ENCODE measurements at regions not wholly inside any gene's neighbourhood (a gene's known extent, or its start where the extent isn't known, plus 50 kb on each side); places are given as distances from the start of the nearest gene placed in this dataset.

GRCh38 chr21:36555199-36555800, 75.4 kb upstream of the CLDN14 start:
- no peak for DNase-seq

GRCh38 chr21:36557316-36557715, 77.4 kb upstream of the CLDN14 start:
- DNase-seq: no peak

GRCh38 chr21:36560933-36561575, 81.1 kb upstream of the CLDN14 start:
- no peak for DNase-seq

- no peak for DNase-seq
These were observed 83.5 kb upstream of the CLDN14 start for GRCh38 chr21:36563341-36563926.

- DNase-seq: no peak
These were observed 84.7 kb upstream of the CLDN14 start for GRCh38 chr21:36564647-36565046.

GRCh38 chr21:36565540-36565939, 85.6 kb upstream of the CLDN14 start:
- no peak for DNase-seq

GRCh38 chr21:36566644-36567043, 86.7 kb upstream of the CLDN14 start:
- DNase-seq: no peak

- DNase-seq: no peak
These were observed 87.4 kb upstream of the CLDN14 start for GRCh38 chr21:36567216-36567885.

GRCh38 chr21:36569511-36569910, 89.6 kb upstream of the CLDN14 start:
- no peak for DNase-seq

GRCh38 chr21:36571556-36571955, 91.6 kb upstream of the CLDN14 start:
- no peak for DNase-seq

GRCh38 chr21:36572039-36572438, 92.1 kb upstream of the CLDN14 start:
- DNase-seq: no peak

GRCh38 chr21:36575306-36575705, 95.4 kb upstream of the CLDN14 start:
- no peak for DNase-seq

GRCh38 chr21:36576441-36576840, 96.5 kb upstream of the CLDN14 start:
- no peak for DNase-seq

- no peak for DNase-seq
These were observed 100.0 kb upstream of the CLDN14 start for GRCh38 chr21:36579898-36580297.

- no peak for DNase-seq
These were observed 102.3 kb upstream of the CLDN14 start for GRCh38 chr21:36582271-36582670.

GRCh38 chr21:36583591-36583990, 103.7 kb upstream of the CLDN14 start:
- no peak for DNase-seq

- DNase-seq: no peak
These were observed 105.3 kb upstream of the CLDN14 start for GRCh38 chr21:36584980-36585940.

- DNase-seq: no peak
These were observed 107.5 kb upstream of the CLDN14 start for GRCh38 chr21:36587388-36587787.

GRCh38 chr21:36589352-36589971, 109.5 kb upstream of the SIM2 start:
- peak; percentile 7 for DNase-seq

GRCh38 chr21:36591326-36591970, 107.5 kb upstream of the SIM2 start:
- no peak for DNase-seq

- no peak for DNase-seq
These were observed 102.7 kb upstream of the SIM2 start for GRCh38 chr21:36596174-36596573.

GRCh38 chr21:36601362-36601761, 97.6 kb upstream of the SIM2 start:
- no peak for DNase-seq

Data from COR-L47 (cell line).